ENCODE measurements at regions not wholly inside any gene's neighbourhood (a gene's known extent, or its start where the extent isn't known, plus 50 kb on each side); places are given as distances from the start of the nearest gene placed in this dataset.
"Not testable (repeated sequence)": the region's sequence is repeated elsewhere in the genome, so short reads cannot be mapped to it uniquely, and the experiment has no call there.

DNA sequence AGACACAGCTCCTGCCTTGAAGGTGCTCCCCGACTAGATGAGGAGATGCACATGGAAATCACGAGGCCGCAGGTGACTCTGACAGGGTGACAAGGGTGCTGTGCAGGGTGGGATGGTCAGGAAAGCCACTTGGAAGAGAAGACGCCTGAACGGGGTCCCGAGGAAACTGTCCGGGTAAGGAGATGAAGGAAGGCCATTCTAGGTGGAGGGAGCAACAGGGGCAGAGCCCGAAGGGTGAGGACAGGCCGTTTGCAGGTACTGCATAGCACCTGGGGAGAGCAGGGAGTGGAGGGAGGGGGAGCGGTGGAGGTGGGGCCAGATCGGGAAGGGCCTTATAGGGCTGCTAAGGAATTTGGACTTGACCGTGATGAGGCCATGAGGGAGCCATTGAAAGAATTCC lies 105.6 kb upstream of the DLG1 start:
- no peak for DNase-seq

DNA sequence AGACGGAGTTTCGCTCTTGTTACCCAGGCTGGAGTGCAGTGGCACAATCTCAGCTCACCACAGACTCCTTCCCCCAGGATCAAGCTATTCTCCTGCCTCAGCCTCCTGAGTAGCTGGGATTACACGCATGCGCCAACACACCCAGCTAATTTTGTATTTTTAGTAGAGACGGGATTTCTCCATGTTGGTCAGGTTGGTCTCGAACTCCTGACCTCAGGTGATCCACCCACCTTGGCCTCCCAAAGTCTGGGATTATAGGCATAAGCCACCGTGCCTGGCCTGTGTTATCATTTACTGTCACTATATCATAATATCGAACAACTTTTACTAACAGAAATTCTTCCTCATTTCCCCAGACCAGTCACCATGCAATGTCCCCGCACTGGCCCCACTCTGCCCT lies 104.0 kb upstream of the DLG1 start:
- DNase-seq, result not testable (repeated sequence)

DNA sequence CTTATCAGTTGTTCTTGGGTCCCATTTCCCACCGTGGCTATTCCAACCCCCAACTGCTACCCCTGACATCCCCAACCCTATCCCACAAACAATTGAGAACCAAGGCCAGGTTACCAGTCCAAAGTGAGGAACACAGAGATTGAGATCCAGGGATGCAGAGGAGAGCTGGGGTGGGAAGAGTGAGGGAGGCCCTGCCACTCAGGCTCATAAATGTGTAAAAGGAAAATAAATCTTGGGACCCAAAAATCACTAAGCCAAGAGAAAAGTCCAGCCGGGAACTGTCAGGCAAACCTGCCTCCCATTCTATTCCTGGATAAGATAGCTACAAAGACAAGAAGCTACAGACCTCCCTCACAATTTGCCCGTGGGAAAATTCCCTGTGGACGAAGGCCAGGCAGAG lies 101.1 kb upstream of the DLG1 start:
- DNase-seq, result no peak

DNA sequence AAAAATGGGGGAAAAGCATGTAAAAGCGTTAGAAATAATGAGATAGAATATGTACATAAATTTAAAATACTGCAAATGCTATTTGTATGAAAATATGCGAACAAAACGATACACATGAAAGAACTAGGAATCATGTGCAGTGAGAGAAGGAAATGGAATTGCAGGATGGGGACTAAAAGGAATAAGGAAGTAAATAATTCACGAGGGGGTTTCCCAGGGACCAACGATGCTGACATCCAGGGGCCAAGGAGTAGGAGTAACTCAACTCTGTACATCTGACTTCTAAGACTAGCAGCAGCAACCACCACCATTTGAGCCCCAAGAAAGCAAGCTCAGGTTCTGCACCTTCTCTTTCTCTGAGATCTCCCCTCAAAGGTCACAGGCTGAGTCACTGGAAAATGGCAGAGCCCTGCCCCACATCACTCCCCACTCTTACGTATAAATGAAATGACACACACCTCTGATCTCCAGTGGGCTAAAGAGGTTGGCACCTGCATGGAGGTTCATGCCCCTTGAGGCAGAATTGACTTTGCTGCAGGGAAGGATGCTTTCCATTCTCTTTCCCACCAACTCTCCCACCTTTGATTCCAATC lies 100.0 kb upstream of the DLG1 start:
- DNase-seq, result no peak

DNA sequence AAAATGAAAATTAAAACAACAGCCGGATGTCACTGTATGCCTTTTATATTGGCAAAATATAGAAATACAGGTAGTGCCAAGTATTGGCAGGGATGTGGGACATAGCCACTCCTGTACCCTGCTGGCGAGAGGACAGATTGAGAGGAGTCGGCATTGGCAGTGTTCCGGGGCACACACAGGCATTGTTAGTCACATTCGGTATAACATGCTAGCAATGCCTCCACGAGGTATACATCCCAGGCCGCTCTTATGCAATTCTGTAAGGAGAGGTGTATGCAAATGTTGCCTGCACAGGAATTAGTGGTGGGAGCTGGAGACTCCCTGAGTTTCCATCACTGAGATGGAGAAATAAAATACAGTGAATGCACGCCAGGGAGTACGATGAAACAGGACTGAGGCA lies 99.4 kb upstream of the DLG1 start:
- no peak for DNase-seq

DNA sequence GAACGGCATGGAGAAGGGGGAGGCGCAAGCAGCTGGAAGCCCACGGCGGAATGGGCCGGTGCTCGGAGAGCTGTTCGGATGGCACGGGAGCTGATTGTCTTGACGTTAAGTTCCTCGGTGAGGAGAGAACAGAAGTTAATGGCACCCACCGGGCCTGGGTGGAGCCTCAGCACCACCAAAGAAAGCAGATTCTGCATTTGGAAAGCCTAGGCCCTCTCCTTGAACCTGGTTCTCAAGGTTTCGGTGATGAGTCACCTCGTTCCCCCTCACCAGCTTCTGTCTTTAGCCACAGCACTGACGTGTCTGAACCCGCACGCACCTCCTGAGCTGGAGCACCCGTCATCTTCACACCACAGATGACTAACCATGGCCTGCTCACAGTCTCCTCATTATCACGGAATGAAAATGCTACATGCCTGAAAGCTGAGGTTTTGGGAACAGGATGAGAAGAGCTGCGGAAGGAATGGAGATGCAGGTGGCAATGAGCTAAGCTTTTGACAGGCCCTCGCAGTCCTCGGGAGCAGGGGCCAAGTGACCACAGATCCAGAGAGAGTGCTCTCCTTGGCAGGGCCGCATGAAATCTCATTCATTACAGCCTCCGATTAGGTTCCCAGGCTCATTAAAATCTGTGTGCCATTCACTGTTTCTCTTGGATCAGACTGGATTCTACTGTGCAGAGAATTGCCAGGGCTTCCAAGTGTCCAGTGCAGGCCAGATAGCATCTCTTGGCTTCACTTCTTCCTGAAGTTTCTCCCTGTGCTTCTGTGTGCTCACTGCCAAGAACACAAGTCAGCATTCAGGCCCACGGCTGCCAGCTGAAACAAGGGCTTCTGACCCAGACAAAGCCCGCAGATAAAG lies 96.3 kb upstream of the DLG1 start:
- DNase-seq, result no peak

DNA sequence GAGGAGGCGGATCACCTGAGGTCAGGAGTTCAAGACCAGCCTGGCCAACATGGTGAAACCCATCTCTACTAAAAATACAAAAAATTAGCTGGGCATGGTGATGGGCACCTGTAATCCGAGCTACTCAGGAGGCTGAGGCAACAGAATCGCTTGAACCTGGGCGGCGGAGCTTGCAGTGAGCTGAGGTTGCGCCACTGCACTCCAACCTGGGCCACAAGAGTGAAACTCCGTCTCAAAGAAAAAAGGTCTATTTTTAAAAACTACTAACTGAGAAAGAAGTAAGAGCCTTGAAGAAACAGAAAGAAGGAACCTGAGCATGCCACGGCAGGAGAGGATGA lies 95.7 kb upstream of the DLG1 start:
- DNase-seq, result not testable (repeated sequence)

DNA sequence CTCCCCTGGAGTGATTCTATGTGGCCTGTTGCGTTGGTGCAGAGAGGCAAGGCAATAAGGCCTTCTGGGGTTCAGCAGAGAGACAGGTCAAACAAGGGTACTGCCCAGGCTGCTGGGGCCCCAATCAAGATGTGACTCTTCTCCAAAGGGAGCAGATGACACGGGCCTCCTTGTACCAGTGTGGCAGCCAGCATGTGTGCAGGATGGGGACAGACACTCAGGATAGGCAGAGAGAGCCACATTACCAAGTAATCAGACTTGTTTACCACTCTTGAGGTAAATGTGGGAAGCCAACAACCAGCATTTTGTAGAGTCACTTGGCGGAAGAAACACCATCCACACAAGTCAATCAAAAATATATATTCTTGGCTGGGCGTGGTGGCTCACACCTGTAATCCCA lies 95.3 kb upstream of the DLG1 start:
- no peak for DNase-seq

DNA sequence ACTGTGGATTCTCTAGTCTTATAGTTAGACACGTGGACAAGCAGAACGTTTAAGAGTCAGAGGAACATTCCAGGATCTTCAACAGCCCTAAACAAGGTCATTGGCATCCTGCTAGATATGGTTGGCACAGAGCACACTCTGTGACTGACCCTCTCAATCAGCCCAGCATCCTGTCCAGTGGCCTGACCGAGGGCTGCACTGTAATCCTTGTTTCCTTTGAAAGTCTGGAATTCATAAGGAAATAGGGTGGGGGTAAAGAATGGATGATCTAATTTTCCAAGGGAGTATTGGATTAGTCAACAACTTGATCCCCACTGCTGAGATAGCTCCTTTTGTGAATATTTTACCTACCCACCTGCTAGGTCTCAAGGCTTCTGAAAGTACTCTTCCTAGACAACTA lies 94.5 kb upstream of the DLG1 start:
- no peak for DNase-seq

DNA sequence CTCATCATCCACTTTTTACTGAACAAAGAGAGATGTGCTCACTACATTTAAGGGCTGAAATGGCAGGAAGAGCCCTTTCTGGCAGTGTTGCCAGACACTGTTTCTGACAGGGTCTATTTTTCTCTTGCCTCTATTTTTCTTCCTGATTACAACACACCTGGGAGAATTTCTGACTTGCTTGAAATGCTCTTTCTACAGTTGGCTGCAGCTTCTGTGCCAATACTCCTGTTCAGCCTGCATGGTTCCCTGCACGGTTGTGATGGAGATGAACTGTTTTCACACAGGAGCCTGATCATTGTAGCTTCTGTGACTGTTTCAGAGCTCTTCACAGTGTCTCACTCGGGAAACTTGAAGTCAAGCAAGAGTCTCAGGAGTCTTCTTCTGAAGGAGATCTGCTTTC lies 83.0 kb upstream of the DLG1 start:
- no peak for DNase-seq

DNA sequence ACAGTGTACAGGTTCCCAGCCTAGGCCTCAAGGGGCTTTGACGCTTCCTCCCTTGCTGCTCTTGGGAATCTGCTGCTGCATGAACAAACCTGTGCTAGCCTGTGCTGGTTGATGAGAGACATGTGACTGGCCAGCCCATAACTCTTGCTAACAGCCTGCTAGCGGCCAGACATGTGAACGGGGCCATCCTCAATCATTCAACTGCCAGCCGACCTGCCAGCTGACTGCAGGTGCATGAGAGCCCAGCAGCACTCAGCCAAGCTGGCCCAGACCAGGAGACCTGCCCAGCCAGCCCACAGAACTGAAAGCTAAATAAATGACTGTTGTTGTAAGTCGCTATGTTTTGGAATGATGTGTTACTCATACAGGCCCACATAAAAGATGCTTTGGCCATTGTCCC lies 82.4 kb upstream of the DLG1 start:
- DNase-seq, result no peak

DNA sequence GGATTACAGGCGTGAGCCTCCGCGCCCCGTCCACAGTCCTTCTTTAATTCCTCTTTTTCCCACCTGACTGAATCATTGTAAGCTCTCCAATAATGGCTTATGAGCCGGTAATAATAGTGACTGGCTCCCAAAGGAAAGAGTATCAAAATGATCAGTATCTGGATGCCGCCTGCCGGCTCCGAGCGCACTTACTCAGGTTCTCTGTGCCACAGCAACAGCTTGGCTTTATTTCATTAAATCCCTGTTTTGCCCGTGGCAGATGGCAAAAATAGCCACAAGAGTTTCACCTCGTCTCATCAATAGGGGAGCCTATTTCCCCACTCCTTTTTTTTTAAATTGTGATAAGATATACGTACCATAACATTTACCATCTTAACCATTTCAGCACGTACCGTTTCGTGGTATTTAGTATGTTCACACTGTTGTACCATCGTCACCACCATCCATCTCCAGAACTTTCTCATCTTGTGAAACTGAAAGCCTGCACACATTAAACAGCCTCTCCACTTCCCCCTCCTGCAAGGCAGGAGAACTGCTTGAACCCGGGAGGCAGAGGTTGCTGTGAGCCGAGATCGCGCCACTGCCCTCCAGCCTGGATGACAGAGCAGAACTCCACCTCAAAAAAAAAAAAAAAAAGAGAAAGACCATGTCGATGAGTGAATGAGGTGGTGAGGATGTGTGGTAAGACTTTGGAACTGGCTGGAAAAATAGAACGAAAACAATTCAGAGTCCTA lies 80.7 kb upstream of the DLG1 start:
- DNase-seq, result no peak

DNA sequence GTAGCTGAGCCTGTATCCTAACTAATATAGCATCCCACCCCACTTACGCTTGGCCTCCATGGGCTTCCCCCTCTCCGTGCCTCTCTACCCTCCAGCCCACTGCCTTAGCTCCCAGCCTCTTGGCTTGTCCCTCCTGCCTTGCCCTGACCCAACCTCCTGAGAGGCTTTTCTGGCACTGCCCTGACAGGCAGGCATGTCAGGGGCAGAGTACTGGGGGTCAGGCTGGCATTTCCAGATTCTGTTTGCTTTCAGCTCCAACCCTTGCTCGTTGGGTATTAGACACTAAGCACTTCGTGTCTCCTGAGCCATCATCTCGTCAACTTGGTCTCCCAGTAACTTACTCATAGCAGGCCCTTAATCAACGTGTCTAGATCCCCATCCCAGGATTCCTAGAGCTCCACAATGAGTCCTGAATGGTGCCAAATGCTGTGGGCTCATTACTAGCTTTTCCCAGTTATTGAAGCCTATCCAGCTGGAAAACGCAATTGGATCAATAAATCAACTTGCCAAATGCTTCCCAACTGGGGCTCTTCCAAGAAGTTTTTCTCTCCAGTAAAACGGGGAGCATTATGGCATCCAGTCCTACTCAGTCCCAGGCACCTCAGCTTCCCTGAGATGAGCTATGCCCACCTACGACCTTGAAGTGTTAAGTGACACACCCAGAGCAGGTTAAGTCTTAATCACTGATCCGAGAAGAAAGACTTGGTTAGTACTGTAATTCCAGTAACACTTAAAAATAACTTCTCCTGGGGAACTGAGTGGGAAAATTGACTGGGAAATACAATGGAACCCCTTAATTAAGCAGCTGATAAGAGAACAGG lies 78.5 kb upstream of the DLG1 start:
- DNase-seq, result no peak

DNA sequence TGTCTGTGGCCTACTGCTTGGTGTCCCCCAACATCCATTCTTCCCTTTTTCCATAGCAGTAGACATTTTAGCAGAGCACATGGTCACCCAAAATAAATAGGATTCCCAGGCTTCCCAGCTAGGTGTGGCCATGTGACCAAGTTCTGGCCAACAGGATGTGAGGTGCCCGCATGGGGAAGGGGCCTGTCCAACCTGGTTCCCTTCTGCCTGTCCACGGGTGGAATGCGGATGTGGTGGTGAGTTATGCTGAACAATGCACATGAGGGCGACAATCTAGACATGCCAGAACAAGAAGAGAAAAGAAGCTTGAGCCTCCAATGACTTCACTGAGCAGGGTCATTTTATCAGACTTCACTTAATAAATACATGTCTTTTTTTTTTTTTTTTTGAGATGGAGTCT lies 77.6 kb upstream of the DLG1 start:
- DNase-seq, result no peak

DNA sequence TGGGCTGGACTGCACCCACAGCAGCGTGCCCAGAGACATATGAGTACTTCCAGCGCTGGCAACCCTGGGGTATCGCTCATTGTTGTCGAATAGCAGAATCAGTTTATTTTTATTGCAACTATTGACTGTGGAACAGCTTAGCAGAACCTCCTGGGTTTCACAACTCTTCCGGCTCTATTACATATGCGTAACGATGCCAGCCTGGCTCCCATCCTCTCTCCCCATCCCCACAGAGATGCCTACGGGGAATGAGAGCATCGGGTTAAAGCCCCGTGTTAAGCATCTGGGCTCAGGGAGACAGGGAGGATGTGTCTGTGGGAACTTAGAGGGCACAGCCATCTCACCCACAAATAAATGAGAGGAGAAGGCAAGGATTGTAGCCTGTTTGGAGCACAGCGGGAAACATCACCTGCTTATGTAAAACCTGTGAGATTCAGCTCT lies 76.6 kb upstream of the DLG1 start:
- no peak for DNase-seq

DNA sequence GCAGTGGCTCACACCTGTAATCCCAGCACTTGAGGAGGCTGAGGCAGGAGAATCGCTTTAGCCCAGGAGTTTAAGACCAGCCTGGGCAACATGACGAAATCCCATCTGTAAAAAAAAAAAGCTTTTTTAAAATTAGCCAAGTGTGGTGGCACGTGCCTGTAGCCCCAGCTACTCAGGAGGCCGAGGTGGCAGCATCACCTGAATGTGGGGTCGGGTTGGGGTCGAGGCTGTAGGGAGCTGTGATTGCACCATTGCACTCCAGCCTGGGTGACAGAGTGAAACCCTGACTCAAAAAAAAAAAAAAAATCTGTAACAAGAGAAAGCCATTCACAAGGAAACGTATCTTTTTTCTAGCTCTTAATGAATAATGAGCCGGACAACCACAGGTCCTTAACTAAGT lies 74.7 kb upstream of the DLG1 start:
- no peak for DNase-seq

DNA sequence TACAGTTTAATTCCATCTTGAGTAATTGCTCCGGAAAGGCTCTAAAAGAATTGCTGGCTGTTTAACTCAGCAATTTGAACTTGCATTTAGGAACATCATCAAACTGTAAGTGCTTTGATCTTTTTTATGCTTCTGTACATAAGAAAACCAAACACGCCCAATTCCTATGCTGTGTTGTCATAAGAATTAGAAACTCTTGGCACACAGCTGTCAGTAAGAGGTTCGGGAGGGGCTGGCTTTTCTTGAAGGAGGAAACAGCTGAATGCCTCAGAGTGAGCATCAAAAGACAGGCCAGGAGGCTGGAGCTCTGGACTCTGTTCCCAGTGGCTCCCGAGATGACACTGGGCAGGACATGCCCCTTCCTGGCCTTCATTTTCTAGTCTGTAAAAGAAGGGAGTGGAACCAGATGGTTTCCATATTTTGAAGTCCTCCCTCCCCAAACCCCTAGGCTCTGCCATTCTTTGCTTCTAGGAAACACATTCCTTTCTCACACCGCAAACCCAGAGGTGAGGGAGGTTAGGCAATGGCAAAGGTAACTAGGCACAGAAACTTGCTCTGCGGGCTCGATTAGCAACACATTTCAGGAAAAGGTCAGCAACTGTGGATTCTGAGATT lies 73.7 kb upstream of the DLG1 start:
- peak; percentile 47 for DNase-seq

DNA sequence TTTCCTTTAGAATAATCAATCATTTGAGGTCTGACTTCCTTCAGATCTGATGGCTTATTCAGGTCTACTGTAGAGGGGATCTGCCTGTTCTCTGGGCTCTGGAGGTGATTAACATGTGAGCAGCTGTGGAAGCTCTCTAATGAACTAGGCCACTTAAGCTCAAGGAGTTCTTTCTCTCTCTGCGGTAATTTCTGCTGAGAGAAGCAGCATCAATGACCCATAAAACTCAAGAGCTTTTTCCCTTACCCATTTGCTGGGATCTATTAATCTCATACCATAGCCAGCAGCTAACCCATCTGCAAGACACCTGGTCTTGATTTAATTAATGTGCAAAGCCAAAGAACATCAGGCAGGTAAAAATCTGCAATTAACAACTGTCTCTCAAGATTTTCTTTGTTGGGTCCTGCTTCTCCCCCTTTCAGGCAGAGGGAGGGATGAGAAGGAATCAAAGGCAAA lies 73.2 kb upstream of the DLG1 start:
- peak; percentile 70 for DNase-seq

DNA sequence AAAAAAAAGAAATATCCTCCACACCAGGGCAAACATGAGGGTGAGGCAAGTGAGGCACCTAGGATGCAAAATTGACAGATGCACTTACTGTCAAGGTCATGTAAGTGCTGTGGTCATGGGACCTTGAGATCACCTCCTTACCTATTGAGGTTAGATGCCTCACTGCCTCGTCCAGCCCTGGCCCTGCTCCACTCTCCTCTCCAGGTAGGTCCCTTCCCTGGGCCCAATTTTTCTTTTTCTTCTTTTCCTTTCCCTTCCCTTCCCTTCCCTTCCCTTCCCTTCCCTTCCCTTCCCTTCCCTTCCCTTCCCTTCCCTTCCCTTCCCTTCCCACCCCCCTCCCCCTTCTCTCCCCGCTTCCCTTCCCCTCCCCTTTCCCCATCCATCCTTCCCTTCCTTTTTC lies 71.1 kb upstream of the DLG1 start:
- no peak for DNase-seq

DNA sequence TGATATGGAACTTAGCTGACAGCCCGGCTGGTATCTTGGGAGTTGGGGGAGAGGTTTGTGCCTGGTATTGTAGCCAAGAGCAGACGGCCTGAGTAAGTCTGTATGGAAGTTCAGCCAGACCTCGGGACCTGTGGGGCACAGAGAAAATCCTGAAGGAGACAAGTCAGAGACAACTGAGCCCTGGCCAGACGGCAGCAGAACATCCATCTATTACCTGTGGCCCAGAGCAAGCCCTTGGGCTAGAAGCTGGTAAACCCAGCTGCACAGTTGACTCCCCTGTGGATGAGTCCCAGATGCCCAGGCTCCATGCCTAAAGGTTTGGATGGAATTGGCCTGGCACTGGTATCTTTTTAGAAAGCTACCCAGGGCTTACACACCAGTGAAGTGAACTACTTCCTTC lies 70.4 kb upstream of the DLG1 start:
- DNase-seq, result no peak

DNA sequence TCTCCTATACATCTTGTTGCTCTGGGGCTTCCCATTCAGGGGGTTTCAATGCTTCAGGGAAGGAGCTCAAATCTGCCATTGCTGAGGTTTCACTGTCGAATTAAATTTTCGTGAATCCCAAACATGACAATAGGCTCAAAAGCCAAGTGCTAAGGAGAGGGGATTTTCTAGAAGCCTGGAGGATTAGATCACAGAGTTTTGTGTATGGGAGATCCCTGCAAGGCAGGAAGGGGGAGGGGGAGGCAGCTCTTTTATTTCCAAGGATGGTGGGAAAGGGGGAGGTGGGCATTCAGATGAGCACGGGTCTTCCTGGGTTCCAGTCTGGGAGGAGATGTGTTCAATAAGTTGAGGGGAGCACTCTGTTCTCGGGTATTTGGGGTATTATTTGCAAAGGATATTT lies 69.9 kb upstream of the DLG1 start:
- no peak for DNase-seq

DNA sequence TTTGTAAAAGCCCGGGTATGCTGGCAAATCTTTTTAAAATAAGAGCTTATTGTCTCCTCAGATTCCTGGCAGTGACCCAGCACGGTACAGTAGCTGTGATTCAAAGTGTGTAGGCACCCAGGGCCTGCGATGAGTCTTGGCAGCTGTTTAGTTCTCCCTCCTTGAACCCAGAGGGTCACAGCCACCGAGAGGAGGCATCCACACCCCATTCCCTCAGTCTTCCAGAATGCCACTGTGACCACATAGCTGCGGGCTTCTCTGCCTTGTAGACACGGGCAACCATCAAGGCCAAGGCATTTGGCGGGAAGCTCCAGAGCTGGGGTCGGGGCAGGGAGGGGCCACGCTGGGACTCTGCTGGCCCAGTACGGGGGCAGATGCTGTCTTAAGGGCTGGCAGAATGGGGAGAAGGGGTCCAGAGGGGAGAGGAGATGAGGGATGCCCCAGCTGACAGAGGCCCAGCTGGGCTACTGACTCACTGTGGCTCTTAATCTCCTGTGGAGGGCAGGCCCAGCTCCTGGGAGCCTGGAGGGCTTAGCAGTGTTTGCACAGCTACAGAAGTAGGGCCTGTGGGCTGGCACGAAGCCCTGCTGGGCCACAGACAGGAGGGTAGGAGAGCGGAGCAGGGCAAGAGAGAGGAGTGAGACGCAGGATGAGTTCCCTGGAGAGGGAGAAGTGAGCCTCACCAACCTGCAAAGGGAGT lies 68.8 kb upstream of the DLG1 start:
- no peak for DNase-seq

All from retina (tissue), 1 donor.